H9 (cell line): ENCODE measurements at regions not wholly inside any gene's neighbourhood (a gene's known extent, or its start where the extent isn't known, plus 50 kb on each side); places are given as distances from the start of the nearest gene placed in this dataset.

Experiments
- DNase-seq: peaks from one replicate; pipeline ENCODE4 v3.0.0-alpha.2; 2017
- H2AFZ ChIP-seq: one replicate; pipeline ENCODE4 v1.6.1; 2013; ENCODE audit warnings: mild to moderate bottlenecking, low read length, control low read depth, moderate library complexity
- H2AK5ac ChIP-seq: 2 replicates; pipeline ENCODE4 v1.6.1; 2013; ENCODE audit warnings: low read length, control low read depth, mixed read lengths; ENCODE audit not compliant: insufficient read length
- H2BK120ac ChIP-seq: one replicate; pipeline ENCODE4 v1.6.1; 2013; ENCODE audit warnings: low read depth, mild to moderate bottlenecking, low read length, control low read depth, inconsistent platforms; ENCODE audit not compliant: poor library complexity, severe bottlenecking
- H2BK12ac ChIP-seq: 2 replicates; pipeline ENCODE4 v1.6.1; 2013; ENCODE audit warnings: low read length, control low read depth, mixed read lengths, low read depth; ENCODE audit not compliant: insufficient read length
- H2BK15ac ChIP-seq: 2 replicates; pipeline ENCODE4 v1.6.1; 2013; ENCODE audit warnings: low read depth, low read length, control low read depth
- H2BK20ac ChIP-seq: one replicate; pipeline ENCODE4 v1.6.1; 2013; ENCODE audit warnings: low read depth, mild to moderate bottlenecking, low read length, control low read depth, inconsistent platforms; ENCODE audit not compliant: poor library complexity, severe bottlenecking
- H2BK5ac ChIP-seq: 2 replicates; pipeline ENCODE4 v1.6.1; 2013; ENCODE audit warnings: low read length, control low read depth, mixed read lengths; ENCODE audit not compliant: insufficient read length
- H3K14ac ChIP-seq: 2 replicates; pipeline ENCODE4 v1.6.1; 2013; ENCODE audit warnings: low read length, control low read depth; ENCODE audit not compliant: insufficient read depth
- H3K18ac ChIP-seq: 2 replicates; pipeline ENCODE4 v1.6.1; 2013; ENCODE audit warnings: low read depth, mild to moderate bottlenecking, mixed read lengths, low read length, control low read depth; ENCODE audit not compliant: insufficient read length
- H3K23ac ChIP-seq: 2 replicates; pipeline ENCODE4 v1.6.1; 2013; ENCODE audit warnings: low read length, control low read depth, mixed read lengths, low read depth; ENCODE audit not compliant: insufficient read length
- H3K23me2 ChIP-seq: 2 replicates; pipeline ENCODE4 v1.6.1; 2013; ENCODE audit warnings: low read depth, mild to moderate bottlenecking, mixed read lengths, low read length, control low read depth; ENCODE audit not compliant: insufficient read length, poor library complexity, severe bottlenecking
- H3K27ac ChIP-seq: 2 replicates; pipeline ENCODE4 v1.5.1; 2013; ENCODE audit warnings: low read length, control low read depth, mixed read lengths, low read depth; ENCODE audit not compliant: insufficient read length
- H3K27me3 ChIP-seq: 2 replicates; pipeline ENCODE4 v1.6.1; 2013; ENCODE audit warnings: low read length, control low read depth, inconsistent platforms; ENCODE audit not compliant: insufficient read depth
- H3K4ac ChIP-seq: 2 replicates; pipeline ENCODE4 v1.6.1; 2013; ENCODE audit warnings: low read depth, mild to moderate bottlenecking, control low read depth, inconsistent platforms, low read length, moderate library complexity
- H3K4me1 ChIP-seq: 2 replicates; pipeline ENCODE4 v1.6.1; 2013; ENCODE audit warnings: low read length, control low read depth, inconsistent platforms; ENCODE audit not compliant: insufficient read depth
- H3K4me2 ChIP-seq: 2 replicates; pipeline ENCODE4 v1.6.1; 2013; ENCODE audit warnings: low read length, control low read depth, mixed read lengths; ENCODE audit not compliant: insufficient read length, insufficient read depth
- H3K56ac ChIP-seq: 2 replicates; pipeline ENCODE4 v1.6.1; 2013; ENCODE audit warnings: low read depth, mild to moderate bottlenecking, mixed read lengths, low read length, control low read depth; ENCODE audit not compliant: insufficient read length
- H3K79me1 ChIP-seq: 2 replicates; pipeline ENCODE4 v1.6.1; 2013; ENCODE audit warnings: low read depth, mild to moderate bottlenecking, moderate library complexity, low read length, control low read depth, inconsistent platforms; ENCODE audit not compliant: insufficient read depth, poor library complexity, severe bottlenecking
- H3K79me2 ChIP-seq: 2 replicates; pipeline ENCODE4 v1.6.1; 2013; ENCODE audit warnings: low read length, control low read depth, inconsistent platforms; ENCODE audit not compliant: insufficient read depth
- H3K9ac ChIP-seq: 2 replicates; pipeline ENCODE4 v1.6.1; 2013; ENCODE audit warnings: low read length, control low read depth, mixed read lengths; ENCODE audit not compliant: insufficient read length; ENCODE audit errors: extremely low read depth
- H3K9me3 ChIP-seq: one replicate; pipeline ENCODE4 v1.6.1; 2013; ENCODE audit warnings: low read depth, low read length, inconsistent platforms; ENCODE audit not compliant: control insufficient read depth
- H3T11ph ChIP-seq: one replicate; pipeline ENCODE4 v1.6.1; 2013; ENCODE audit warnings: mild to moderate bottlenecking, low read length, control low read depth, inconsistent platforms
- H4K20me1 ChIP-seq: one replicate; pipeline ENCODE4 v1.6.1; 2013; ENCODE audit not compliant: control insufficient read depth, insufficient read length, insufficient read depth
- H4K5ac ChIP-seq: 2 replicates; pipeline ENCODE4 v1.6.1; 2013; ENCODE audit warnings: low read depth, mild to moderate bottlenecking, mixed read lengths, low read length, control low read depth; ENCODE audit not compliant: insufficient read length
- H4K8ac ChIP-seq: replicated peaks from 2 replicates; pipeline ENCODE4 v1.6.1; 2013; ENCODE audit warnings: low read length, control low read depth, mixed read lengths, low read depth; ENCODE audit not compliant: insufficient read length
- H4K91ac ChIP-seq: 2 replicates; pipeline ENCODE4 v1.6.1; 2013; ENCODE audit warnings: low read depth, mild to moderate bottlenecking, moderate library complexity, mixed read lengths, low read length, control low read depth; ENCODE audit not compliant: insufficient read length
- H3K27ac Mint-ChIP-seq, 3 experiments: 2 replicates in 2 of 3; 3 replicates in 1 of 3; pipeline ENCODE4 v1.8.0; 2020 to 2021; ENCODE audit warnings: mixed read lengths in 3 of 3, mild to moderate bottlenecking in 1 of 3, moderate library complexity in 1 of 3
- H3K27me3 Mint-ChIP-seq: 2 replicates; pipeline ENCODE4 v1.8.0; 2021; ENCODE audit warnings: low read depth, mild to moderate bottlenecking, moderate library complexity, mixed read lengths
- H3K36me3 Mint-ChIP-seq, 3 experiments: 2 replicates in 2 of 3; 3 replicates in 1 of 3; pipeline ENCODE4 v1.8.0; 2020 to 2021; ENCODE audit warnings: low read depth in 3 of 3, mixed read lengths in 3 of 3; ENCODE audit not compliant: insufficient read depth in 1 of 3
- H3K4me1 Mint-ChIP-seq, 2 experiments: 2 replicates each; pipeline ENCODE4 v1.8.0; 2020; ENCODE audit warnings: mixed read lengths in 2 of 2
- H3K4me3 Mint-ChIP-seq, 2 experiments: 2 replicates in 1 of 2; 3 replicates in 1 of 2; pipeline ENCODE4 v1.8.0; 2020 to 2021; ENCODE audit warnings: mild to moderate bottlenecking in 2 of 2, mixed read lengths in 2 of 2, moderate library complexity in 1 of 2
- H3K9me3 Mint-ChIP-seq, 2 experiments: 2 replicates in 1 of 2; 3 replicates in 1 of 2; pipeline ENCODE4 v1.8.0; 2020; ENCODE audit warnings: mild to moderate bottlenecking in 2 of 2, mixed read lengths in 2 of 2, moderate library complexity in 1 of 2
- TF ChIP-seq, protein P1 (sequence below): fragments of 200-600 bp; sonication (generic); conservative IDR thresholded peaks from 3 replicates; pipeline ENCODE4 v1.8.0; 2021; ENCODE audit warnings: antibody characterized with exemption, mild to moderate bottlenecking

- no peak overlapping the region for H2BK15ac ChIP-seq
- TF ChIP-seq, protein P1, sequence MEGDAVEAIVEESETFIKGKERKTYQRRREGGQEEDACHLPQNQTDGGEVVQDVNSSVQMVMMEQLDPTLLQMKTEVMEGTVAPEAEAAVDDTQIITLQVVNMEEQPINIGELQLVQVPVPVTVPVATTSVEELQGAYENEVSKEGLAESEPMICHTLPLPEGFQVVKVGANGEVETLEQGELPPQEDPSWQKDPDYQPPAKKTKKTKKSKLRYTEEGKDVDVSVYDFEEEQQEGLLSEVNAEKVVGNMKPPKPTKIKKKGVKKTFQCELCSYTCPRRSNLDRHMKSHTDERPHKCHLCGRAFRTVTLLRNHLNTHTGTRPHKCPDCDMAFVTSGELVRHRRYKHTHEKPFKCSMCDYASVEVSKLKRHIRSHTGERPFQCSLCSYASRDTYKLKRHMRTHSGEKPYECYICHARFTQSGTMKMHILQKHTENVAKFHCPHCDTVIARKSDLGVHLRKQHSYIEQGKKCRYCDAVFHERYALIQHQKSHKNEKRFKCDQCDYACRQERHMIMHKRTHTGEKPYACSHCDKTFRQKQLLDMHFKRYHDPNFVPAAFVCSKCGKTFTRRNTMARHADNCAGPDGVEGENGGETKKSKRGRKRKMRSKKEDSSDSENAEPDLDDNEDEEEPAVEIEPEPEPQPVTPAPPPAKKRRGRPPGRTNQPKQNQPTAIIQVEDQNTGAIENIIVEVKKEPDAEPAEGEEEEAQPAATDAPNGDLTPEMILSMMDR: no peak
- Mint-ChIP-seq H3K4me1 (no peaks in the 10 kb centered on the region), H3K9me3 (peaks cover 5 to 8% of the 10 kb centered on the region in 2 experiments; a peak in 4 of 5 replicates), H3K27ac (no peak overlapping the region), H3K36me3 (peaks cover 0 to 9% (median 3%) of the 10 kb centered on the region in 3 experiments; a peak in 2 of 7 replicates), H3K4me3 (no peak overlapping the region), H3K27me3 (no peaks in the 10 kb centered on the region)
- no peak overlapping the region for H2AFZ ChIP-seq
- H2BK120ac ChIP-seq: no peak overlapping the region
- no peak overlapping the region for H2BK12ac ChIP-seq
- H2BK5ac ChIP-seq: no peak overlapping the region
- H3K27me3 ChIP-seq: no peaks in the 10 kb centered on the region
- H3K23me2 ChIP-seq: no peaks in the 10 kb centered on the region
- H3K9me3 ChIP-seq: no peaks in the 10 kb centered on the region
- no peak overlapping the region for H2AK5ac ChIP-seq
- no peak overlapping the region for H4K8ac ChIP-seq
- H4K20me1 ChIP-seq: no peaks in the 10 kb centered on the region
- H3K4me2 ChIP-seq: no peak overlapping the region
- H2BK20ac ChIP-seq: no peak overlapping the region
- no peaks in the 10 kb centered on the region for H3K4me1 ChIP-seq
- no peak for DNase-seq
- no peak overlapping the region for H3K27ac ChIP-seq
- H4K5ac ChIP-seq: no peak overlapping the region
- H3K9ac ChIP-seq: no peak overlapping the region
- no peak overlapping the region for H3T11ph ChIP-seq
- H3K56ac ChIP-seq: no peak overlapping the region
- H3K79me1 ChIP-seq: no peaks in the 10 kb centered on the region
- no peak overlapping the region for H3K4ac ChIP-seq
- no peaks in the 10 kb centered on the region for H3K79me2 ChIP-seq
- no peak overlapping the region for H4K91ac ChIP-seq
- H3K23ac ChIP-seq: no peak overlapping the region
- H3K14ac ChIP-seq: no peak overlapping the region
- no peak overlapping the region for H3K18ac ChIP-seq
Measured at GRCh38 chr18:38980420-38980819, 1414.8 kb upstream of the CELF4 start.
